Naive thymus-derived CD8-positive, alpha-beta T cell (primary cell): ENCODE measurements at regions not wholly inside any gene's neighbourhood (a gene's known extent, or its start where the extent isn't known, plus 50 kb on each side); places are given as distances from the start of the nearest gene placed in this dataset.

ENCODE experiments used
- ATAC-seq, 2 donors: fragments of 150-1000 bp; cut with Tn5 transposase in 1 of 2; sonication (Bioruptor Pico), chemical (Tn5 transposase) in 1 of 2; 1 replicate in 1 of 2; 2 replicates in 1 of 2; pipeline ENCODE4 v1.10.0; 2021; ENCODE audit warnings: mild to moderate bottlenecking in 2 of 2, moderate library complexity in 2 of 2
- POLR2A ChIA-PET: fragments of 350-600 bp; sonication (Branson Sonifier 250); formaldehyde crosslinking; loops from one replicate; lab custom pipeline; 2021; ENCODE audit warnings: antibody characterized with exemption; lab: Charles Lee
- DNase-seq, 10 donors: peaks; one replicate each; pipeline versions ENCODE4 v3.0.0 to v3.0.0-alpha.2; 2020 to 2022
- H3K27ac Mint-ChIP-seq, 10 donors: one replicate each; pipeline ENCODE4 v1.8.0; 2020 to 2022; ENCODE audit warnings: mild to moderate bottlenecking in 10 of 10, mixed read lengths in 10 of 10, moderate library complexity in 4 of 10, inconsistent platforms in 1 of 10
- H3K27me3 Mint-ChIP-seq, 5 donors: one replicate each; pipeline ENCODE4 v1.8.0; 2021 to 2022; ENCODE audit warnings: mixed read lengths in 5 of 5
- H3K36me3 Mint-ChIP-seq, 3 donors: one replicate each; pipeline ENCODE4 v1.8.0; 2020 to 2022; ENCODE audit warnings: mixed read lengths in 3 of 3, mild to moderate bottlenecking in 2 of 3, inconsistent platforms in 1 of 3
- H3K4me1 Mint-ChIP-seq, 4 donors: one replicate each; pipeline ENCODE4 v1.8.0; 2021 to 2022; ENCODE audit warnings: mixed read lengths in 4 of 4
- H3K4me3 Mint-ChIP-seq, 10 donors: one replicate each; pipeline ENCODE4 v1.8.0; 2020 to 2022; ENCODE audit warnings: mild to moderate bottlenecking in 10 of 10, mixed read lengths in 10 of 10, moderate library complexity in 6 of 10, inconsistent platforms in 1 of 10
- H3K9me3 Mint-ChIP-seq, 9 donors: one replicate each; pipeline ENCODE4 v1.8.0; 2020 to 2022; ENCODE audit warnings: mixed read lengths in 9 of 9, mild to moderate bottlenecking in 3 of 9, inconsistent platforms in 1 of 9, moderate library complexity in 1 of 9

DNA sequence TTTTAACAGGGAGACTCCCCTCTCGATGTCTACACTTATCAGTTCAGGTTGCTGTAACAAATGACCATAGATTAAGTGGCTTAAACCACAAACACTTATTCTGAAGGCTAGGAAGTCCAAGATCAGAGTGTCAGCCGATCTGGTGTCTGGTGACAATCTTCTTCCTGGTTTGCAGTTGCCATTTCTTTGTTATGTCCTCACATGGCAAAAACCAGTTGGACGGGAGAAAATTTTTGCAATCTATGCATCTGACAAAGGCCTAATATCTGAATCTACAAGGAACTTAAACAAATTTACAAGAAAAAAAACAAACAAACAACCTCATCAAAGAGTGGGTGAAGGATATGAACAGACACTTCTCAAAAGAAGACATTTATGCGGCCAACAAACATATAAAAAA lies 116.9 kb upstream of the FOXB1 start:
- no peak for ATAC-seq
- Mint-ChIP-seq H3K9me3 (peaks cover 0 to 6% (median 0%) of the 10 kb centered on the region in 9 donors), H3K27me3 (peaks cover 0 to 13% (median 2%) of the 10 kb centered on the region in 5 donors), H3K4me3 (no peak overlapping the region), H3K27ac (no peak overlapping the region), H3K36me3 (no peaks in the 10 kb centered on the region), H3K4me1 (peaks cover 3 to 6% (median 6%) of the 10 kb centered on the region in 4 donors)
- DNase-seq = no peak
- POLR2A ChIA-PET = interaction anchor here (1.5 kb wide), 1 partner anchor 84 kb away, joined by 4 read pairs; no protein-coding TSS in a partner anchor

DNA sequence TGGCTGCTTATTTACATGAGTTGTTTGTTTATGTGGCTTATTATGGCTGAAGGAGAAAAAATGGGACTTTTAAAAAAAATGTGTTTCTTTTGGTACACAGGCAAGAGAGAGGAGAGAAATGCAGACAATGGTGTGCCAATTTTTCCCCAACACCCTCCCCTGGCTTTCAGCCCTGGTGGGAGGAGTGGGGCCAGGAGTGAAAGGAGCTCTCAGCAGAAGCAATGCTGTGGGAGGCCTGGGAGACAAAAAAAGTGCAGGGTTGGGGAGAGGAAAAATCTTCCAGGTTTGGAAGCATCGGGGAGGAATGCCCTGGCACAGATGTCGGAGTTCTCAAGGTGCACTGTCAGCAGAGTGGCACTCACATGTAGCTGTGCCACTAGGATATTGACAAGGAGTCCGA lies 117.7 kb upstream of the FOXB1 start:
- no peak for ATAC-seq
- peaks cover 3 to 6% (median 6%) of the 10 kb centered on the region in 4 donors for H3K4me1 Mint-ChIP-seq
- H3K9me3 Mint-ChIP-seq = peaks cover 0 to 6% (median 0%) of the 10 kb centered on the region in 9 donors
- H3K4me3 Mint-ChIP-seq = no peak overlapping the region
- DNase-seq = no peak
- POLR2A ChIA-PET = interaction anchor here (1.5 kb wide), 1 partner anchor 83 kb away, joined by 4 read pairs; no protein-coding TSS in a partner anchor
- no peaks in the 10 kb centered on the region for H3K36me3 Mint-ChIP-seq
- peak overlapping the region in 1 of 10 donors; percentile 38 for H3K27ac Mint-ChIP-seq
- peaks cover 0 to 15% (median 4%) of the 10 kb centered on the region in 5 donors for H3K27me3 Mint-ChIP-seq

DNA sequence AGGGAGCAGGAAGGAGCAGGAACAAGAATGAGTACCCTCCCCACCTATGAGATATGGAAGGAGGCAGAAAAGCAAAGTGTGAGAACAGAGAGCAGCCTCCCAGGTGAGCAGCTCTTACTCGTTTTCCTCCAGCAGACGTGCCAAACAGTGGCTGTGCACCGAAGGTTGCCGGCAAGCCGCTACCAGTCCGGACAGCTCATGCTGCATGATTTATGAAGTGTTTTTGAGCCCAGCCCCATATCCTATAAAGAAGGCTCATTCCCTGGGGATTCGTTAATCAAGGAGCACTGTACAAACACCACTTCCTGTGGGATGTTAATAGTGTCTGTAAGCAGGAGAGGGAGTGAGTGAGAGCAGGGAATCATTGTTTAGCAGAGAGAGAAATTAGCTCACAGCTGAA lies 118.3 kb upstream of the FOXB1 start:
- DNase-seq (no peak), ATAC-seq (no peak)
- H3K27me3 Mint-ChIP-seq = peaks cover 0 to 15% (median 4%) of the 10 kb centered on the region in 5 donors
- H3K4me1 Mint-ChIP-seq = peaks cover 3 to 6% (median 6%) of the 10 kb centered on the region in 4 donors
- POLR2A ChIA-PET = no interaction called here
- no peaks in the 10 kb centered on the region for H3K36me3 Mint-ChIP-seq
- no peak overlapping the region for H3K4me3 Mint-ChIP-seq
- H3K27ac Mint-ChIP-seq = peak overlapping the region in 1 of 10 donors; percentile 38
- H3K9me3 Mint-ChIP-seq = peaks cover 0 to 6% (median 0%) of the 10 kb centered on the region in 9 donors

DNA sequence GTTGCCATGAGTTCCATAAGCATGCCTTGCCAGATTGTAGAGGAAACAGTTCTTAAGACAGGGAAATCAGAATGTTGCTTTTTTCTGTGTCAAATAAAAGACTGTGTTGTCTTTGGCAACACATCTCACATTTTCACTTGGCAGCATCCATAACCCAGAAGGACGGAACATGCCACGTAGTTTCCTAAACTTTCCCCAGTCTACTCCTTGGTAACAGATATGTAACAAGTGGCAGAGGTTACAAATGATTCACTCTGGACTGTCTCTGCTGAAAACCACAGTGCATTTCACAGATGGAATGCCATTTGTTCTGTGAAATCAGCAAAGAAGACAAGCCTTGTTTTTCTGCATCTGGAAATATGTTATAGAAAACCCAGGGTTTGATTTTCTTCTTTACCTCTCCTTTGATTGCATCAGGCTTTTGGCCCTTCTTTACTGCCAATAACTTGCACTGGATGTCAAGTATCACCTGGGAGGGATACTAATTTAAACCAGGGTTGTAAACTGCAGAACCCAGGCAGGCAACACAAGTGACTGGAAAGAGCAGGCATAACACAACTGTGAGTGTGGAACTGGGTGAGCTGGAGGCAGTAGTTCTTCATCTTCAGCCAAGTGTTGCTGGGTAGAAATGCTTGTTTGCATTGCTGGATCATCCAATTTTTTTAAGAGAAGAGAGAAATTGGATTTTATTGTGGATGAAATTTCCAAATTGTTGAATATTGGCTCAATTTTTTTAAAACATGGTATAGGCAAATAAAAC lies 124.4 kb upstream of the FOXB1 start:
- POLR2A ChIA-PET = no interaction called here
- no peaks in the 10 kb centered on the region for H3K9me3 Mint-ChIP-seq
- no peak overlapping the region for H3K27ac Mint-ChIP-seq
- DNase-seq (no peak), ATAC-seq (no peak)
- H3K4me3 Mint-ChIP-seq = no peak overlapping the region
- H3K36me3 Mint-ChIP-seq = peaks cover 0 to 1% (median 0%) of the 10 kb centered on the region in 3 donors
- H3K27me3 Mint-ChIP-seq = peaks cover 0 to 13% (median 4%) of the 10 kb centered on the region in 5 donors
- peaks cover 0 to 6% (median 2%) of the 10 kb centered on the region in 4 donors for H3K4me1 Mint-ChIP-seq

DNA sequence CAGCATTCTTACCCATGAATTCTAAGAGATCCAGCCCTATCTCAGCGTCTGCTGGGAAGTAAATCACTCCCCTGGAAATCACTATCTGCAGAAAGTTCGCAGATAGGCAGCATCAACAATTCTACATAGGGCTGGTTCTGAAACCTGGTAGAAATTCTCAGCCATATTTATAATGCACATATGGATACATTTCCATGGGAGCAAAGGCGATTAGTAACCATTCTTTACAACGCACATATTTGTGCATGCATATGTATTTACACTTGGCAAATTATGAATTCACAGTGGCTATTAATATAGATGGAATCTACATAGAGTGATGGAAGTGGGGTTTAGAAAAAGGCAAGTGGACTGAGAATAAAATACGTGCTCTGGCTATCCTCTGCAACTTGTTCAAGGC lies 128.0 kb upstream of the FOXB1 start:
- ATAC-seq (no peak), DNase-seq (no peak)
- H3K27me3 Mint-ChIP-seq = peaks cover 0 to 8% (median 4%) of the 10 kb centered on the region in 5 donors
- H3K4me1 Mint-ChIP-seq = peaks cover 0 to 6% (median 2%) of the 10 kb centered on the region in 4 donors
- H3K27ac Mint-ChIP-seq = no peak overlapping the region
- no peaks in the 10 kb centered on the region for H3K9me3 Mint-ChIP-seq
- H3K36me3 Mint-ChIP-seq = peaks cover 0 to 1% (median 0%) of the 10 kb centered on the region in 3 donors
- POLR2A ChIA-PET = no interaction called here
- H3K4me3 Mint-ChIP-seq = no peak overlapping the region

DNA sequence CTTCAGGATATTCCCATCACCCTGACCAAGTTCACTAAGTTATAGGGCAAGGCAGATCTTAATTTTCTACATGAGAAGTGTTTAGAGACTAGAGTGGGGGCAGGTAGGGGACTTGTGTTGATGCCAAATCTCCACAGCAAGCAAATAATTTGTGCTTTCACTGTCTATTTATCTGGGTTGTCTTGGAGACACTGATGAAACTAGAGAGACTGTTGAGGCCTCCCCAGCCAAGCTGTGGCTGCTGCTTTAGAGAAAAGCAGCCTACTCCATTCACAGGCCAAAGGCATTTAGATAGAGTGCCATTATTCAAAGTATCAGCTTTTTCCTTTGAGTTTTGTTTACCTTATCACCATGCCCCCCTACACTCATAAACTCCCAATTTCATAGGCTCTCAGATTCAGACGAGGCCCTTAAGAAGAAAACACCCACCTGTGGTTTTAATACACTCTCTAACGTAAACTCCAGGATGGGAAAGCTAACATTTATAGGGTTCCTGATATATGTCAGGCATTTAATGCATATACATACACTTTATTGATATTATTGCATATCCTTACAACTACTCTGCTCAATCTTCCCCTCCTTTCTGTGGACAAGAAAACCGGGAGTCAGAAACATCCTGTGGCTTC lies 130.4 kb upstream of the FOXB1 start:
- peaks cover 0 to 8% (median 4%) of the 10 kb centered on the region in 5 donors for H3K27me3 Mint-ChIP-seq
- ATAC-seq = no peak
- POLR2A ChIA-PET = no interaction called here
- H3K9me3 Mint-ChIP-seq = no peaks in the 10 kb centered on the region
- no peak for DNase-seq
- peaks cover 0 to 6% (median 2%) of the 10 kb centered on the region in 4 donors for H3K4me1 Mint-ChIP-seq
- H3K27ac Mint-ChIP-seq = peak overlapping the region in 1 of 10 donors; percentile 44
- no peak overlapping the region for H3K4me3 Mint-ChIP-seq
- peaks cover 0 to 1% (median 0%) of the 10 kb centered on the region in 3 donors for H3K36me3 Mint-ChIP-seq

DNA sequence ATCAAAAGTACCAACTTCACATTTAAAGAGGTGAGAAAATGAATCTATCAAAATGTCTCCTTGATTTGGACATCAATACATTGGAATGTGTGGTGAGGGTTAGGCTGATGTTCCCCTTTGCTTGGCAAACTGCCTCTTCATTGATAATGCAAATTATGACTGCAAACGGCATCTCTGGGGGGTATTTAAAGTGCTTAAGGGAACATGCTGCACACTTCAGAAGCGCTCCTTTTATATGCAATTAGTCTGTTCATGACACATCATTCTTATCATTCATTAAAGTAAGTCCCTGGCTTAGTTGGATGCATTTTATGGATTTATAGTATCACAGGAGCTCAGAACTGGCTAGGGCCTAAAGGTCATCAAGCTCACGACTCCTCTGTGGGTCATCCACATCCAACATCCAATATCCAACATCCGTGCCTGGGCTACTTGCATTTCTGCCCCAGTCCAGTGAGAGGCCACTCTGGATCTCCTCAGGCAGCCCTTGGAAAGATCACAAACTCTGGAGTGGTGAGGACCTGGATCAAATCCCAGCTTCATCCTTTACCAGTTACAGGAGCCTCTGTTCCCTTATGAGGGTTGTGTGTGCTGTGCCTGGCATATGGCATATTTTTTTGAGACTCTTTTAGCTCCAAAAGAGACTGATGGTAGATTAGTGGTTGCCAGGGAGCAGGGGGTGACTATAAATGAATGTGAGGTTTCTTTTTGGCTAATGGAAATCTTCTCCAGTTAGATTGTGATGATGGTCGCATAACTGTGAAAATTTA lies 136.8 kb upstream of the FOXB1 start:
- no peaks in the 10 kb centered on the region for H3K9me3 Mint-ChIP-seq
- POLR2A ChIA-PET = no interaction called here
- DNase-seq = no peak
- no peaks in the 10 kb centered on the region for H3K4me1 Mint-ChIP-seq
- no peaks in the 10 kb centered on the region for H3K36me3 Mint-ChIP-seq
- no peak overlapping the region for H3K4me3 Mint-ChIP-seq
- H3K27ac Mint-ChIP-seq = no peak overlapping the region
- no peak for ATAC-seq
- H3K27me3 Mint-ChIP-seq = peaks cover 0 to 2% (median 0%) of the 10 kb centered on the region in 5 donors

DNA sequence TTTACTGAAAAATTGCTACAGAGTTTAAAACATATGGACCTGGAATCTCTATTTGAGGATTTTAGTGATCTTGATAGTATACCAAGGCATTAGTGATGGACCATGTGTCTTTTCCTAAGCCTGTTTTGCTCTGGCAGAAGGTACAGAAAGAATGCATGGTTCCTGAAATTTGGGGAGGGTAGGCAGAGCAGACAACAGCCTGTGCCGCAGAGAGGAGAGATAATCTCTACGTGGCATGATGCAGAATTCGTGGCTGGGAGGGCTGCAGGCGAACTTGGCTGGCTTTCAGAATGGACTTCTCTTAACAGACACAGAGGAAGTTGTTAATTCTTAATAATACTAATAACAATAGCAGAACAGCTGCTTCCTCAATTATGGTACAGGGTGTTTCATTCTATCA lies 137.5 kb upstream of the FOXB1 start:
- H3K36me3 Mint-ChIP-seq = no peaks in the 10 kb centered on the region
- POLR2A ChIA-PET = no interaction called here
- no peaks in the 10 kb centered on the region for H3K9me3 Mint-ChIP-seq

DNA sequence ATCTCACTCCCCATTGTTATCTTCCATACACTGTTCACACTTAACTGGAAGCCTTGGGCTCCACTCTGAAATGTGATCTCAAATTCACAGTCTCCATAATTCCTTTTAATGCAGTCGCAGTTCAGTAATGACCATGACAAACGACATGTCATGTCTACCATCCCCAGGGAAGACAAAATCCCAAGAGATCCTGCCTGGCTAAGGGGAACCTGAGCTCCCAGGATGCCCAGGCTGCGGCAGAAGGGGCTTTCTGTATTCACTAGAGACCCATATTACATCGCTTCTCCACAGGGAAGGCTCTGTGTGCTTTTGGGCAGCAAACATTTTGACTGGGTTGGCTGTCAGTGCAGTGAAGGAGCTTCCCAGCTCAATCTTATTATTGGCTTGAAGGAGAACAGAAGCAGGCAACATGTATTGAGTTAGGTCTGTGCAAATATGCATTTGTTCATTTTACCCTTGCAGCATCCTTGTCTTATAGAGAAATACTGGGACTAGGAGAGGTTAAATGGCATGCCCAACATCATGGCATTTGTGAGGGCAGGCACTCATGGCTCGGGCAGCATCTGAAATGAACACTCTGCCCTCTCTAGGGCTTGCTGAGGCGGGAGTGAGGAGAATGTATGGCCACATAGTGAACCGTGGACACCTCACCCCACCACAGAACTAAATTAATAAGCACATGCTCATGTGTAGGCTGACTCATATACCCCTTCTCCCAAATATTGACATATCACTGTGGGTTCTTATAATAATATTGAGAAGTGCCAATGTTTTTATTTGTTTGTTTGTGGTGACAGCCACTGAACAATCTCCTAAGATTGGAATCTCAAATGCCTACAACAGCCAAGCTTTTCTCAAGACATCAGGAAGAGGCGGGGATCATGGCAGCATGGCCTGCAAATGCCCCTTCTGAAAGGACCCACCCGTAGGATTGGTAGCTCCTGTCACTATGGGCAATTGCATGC lies 141.6 kb upstream of the FOXB1 start:
- Mint-ChIP-seq H3K27me3 (peaks cover 0 to 16% (median 0%) of the 10 kb centered on the region in 5 donors), H3K4me1 (no peaks in the 10 kb centered on the region), H3K9me3 (no peaks in the 10 kb centered on the region), H3K4me3 (no peak overlapping the region), H3K36me3 (no peaks in the 10 kb centered on the region), H3K27ac (no peak overlapping the region)
- ATAC-seq (no peak), DNase-seq (no peak)
- POLR2A ChIA-PET = interaction anchor here (0.7 kb wide), 2 partner anchors 10 to 132 kb away, joined by 3 read pairs; no protein-coding TSS in a partner anchor

More for the DNA sequence above, 137.5 kb upstream of the FOXB1 start:
- Mint-ChIP-seq H3K27me3 (peaks cover 0 to 2% (median 0%) of the 10 kb centered on the region in 5 donors), H3K4me3 (no peak overlapping the region), H3K27ac (no peak overlapping the region), H3K4me1 (no peaks in the 10 kb centered on the region)
- ATAC-seq (no peak), DNase-seq (no peak)

DNA sequence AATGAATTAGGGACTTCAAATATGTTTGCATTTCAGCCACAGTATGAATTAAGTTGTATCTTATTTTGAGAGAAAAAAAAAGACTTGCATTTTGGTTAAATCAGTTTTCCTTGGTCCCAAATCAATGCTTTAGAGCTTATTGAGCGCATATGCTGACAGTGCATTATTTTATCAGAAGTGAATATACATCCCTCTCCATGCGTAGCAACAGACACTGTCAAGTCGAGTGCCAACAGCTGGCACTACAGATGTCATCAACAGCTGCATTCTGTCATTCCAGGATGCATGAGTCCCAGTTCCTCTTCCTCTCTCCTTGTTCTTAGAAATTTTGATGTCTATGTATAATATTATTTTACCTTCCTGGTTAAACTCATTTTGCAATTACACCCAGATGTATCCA lies 156.1 kb upstream of the FOXB1 start:
- Mint-ChIP-seq H3K4me1 (peaks cover 0 to 4% (median 0%) of the 10 kb centered on the region in 4 donors), H3K36me3 (no peaks in the 10 kb centered on the region), H3K4me3 (no peak overlapping the region), H3K27me3 (peaks cover 0 to 4% (median 2%) of the 10 kb centered on the region in 5 donors), H3K9me3 (no peaks in the 10 kb centered on the region), H3K27ac (no peak overlapping the region)
- ATAC-seq (no peak), DNase-seq (no peak)
- POLR2A ChIA-PET = no interaction called here

DNA sequence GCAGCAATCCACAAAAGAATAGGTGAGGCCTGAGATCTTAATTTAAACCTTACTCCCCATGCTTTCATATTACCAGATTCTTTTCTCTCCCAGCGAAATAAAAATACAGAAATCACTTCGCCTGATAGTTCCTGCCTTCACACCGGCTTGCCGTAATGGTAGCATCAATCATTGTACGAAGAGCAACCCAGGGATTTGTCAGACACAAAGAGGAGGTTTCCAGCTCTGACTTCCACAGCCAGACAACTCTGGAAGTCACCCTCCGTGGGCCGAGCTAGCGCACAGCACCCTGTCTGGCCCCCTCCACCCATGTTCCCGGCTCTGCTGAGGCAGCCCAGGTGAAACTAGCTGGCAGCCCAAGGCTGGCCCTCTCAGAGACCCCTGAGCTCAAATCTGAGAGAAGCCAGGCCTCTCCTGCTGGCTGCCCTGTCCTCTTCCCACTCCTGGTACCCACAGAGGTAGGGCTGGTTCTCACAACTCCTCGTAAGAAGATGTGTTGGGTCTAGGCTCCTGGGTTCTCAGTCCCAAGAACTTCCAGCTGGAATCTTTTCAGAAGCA lies 156.9 kb upstream of the BNIP2 start:
- ATAC-seq = no peak
- POLR2A ChIA-PET = no interaction called here
- Mint-ChIP-seq H3K36me3 (no peaks in the 10 kb centered on the region), H3K4me3 (no peak overlapping the region), H3K4me1 (peaks cover 0 to 5% (median 0%) of the 10 kb centered on the region in 4 donors), H3K27me3 (peaks cover 0 to 6% (median 2%) of the 10 kb centered on the region in 5 donors), H3K9me3 (peaks cover 0 to 1% (median 0%) of the 10 kb centered on the region in 9 donors), H3K27ac (peak overlapping the region in 1 of 10 donors; percentile 30)
- no peak for DNase-seq
